HCT116 (cell line): ENCODE measurements at regions not wholly inside any gene's neighbourhood (a gene's known extent, or its start where the extent isn't known, plus 50 kb on each side); places are given as distances from the start of the nearest gene placed in this dataset.

Experiments
- ATAC-seq: fragments of 200-7000 bp; cut with Tn5 transposase; 2 replicates; pipeline ENCODE4 v1.9.1; 2020; ENCODE audit warnings: mild to moderate bottlenecking, moderate library complexity
- BruUV-seq: library from RNA; stranded (reverse); fragments of 400-500 nt; replicated peaks from 2 replicates; lab custom pipeline; 2021; lab: Mats Ljungman, UMichigan
- CTCF ChIA-PET: fragments of 300-600 bp; sonication (Branson Sonifier 250); formaldehyde crosslinking; loops from one replicate; lab custom pipeline; 2021; ENCODE audit warnings: antibody characterized with exemption; lab: Charles Lee
- POLR2A ChIA-PET: fragments of 300-600, 350-600 bp; sonication (Branson Sonifier 250); formaldehyde crosslinking; loops from one replicate; lab custom pipeline; 2021; ENCODE audit warnings: antibody characterized with exemption; lab: Charles Lee
- RAD21 ChIA-PET, 2 experiments: fragments of 300-600 bp; sonication (Branson Sonifier 250); formaldehyde crosslinking; loops; one replicate each; lab custom pipeline; 2023; ENCODE audit warnings: low total read pairs in 2 of 2; ENCODE audit not compliant: uncharacterized antibody in 2 of 2, unreplicated experiment in 2 of 2, low non-redundant PET in 1 of 2; lab: Charles Lee
- DNase-seq: peaks from one replicate; pipeline ENCODE4 v3.0.0-alpha.2; 2010; ENCODE audit warnings: low read depth, low spot score
- H2AFZ ChIP-seq: fragments of 200-600 bp; shearing (Covaris generic), sonication (generic); 2 replicates; pipeline ENCODE4 v1.6.1; 2017; ENCODE audit warnings: low read depth, mixed run types, mixed read lengths, antibody characterized with exemption, low read length; ENCODE audit not compliant: poor library complexity, severe bottlenecking
- H3K27ac ChIP-seq: 2 replicates; pipeline ENCODE4 v1.5.1; 2012; ENCODE audit warnings: low read depth, low read length
- H3K27me3 ChIP-seq: fragments of 200-600 bp; sonication (generic); 2 replicates; pipeline ENCODE4 v1.6.1; 2016; ENCODE audit warnings: mixed run types, low read length, mixed read lengths; ENCODE audit not compliant: insufficient read depth
- H3K36me3 ChIP-seq, 2 experiments: fragments of 200-500 bp in 1 of 2; fragments of 200-600 bp in 1 of 2; sonication (Bioruptor generic) in 1 of 2; sonication (generic) in 1 of 2; 2 replicates each; pipeline versions ENCODE4 v1.5.1 to v1.6.1; 2014 to 2016; ENCODE audit warnings: low read length in 2 of 2, inconsistent platforms in 1 of 2, mixed read lengths in 1 of 2, mixed run types in 1 of 2; ENCODE audit not compliant: insufficient read depth in 2 of 2, control insufficient read depth in 1 of 2
- H3K4me1 ChIP-seq, 2 experiments: fragments of 200-600 bp in 1 of 2; sonication (generic) in 1 of 2; 2 replicates each; pipeline versions ENCODE4 v1.5.1 to v1.6.1; 2012 to 2017; ENCODE audit warnings: low read length in 2 of 2, inconsistent platforms in 1 of 2, mild to moderate bottlenecking in 1 of 2, mixed read lengths in 1 of 2, mixed run types in 1 of 2, moderate library complexity in 1 of 2; ENCODE audit not compliant: insufficient read depth in 2 of 2, control insufficient read depth in 1 of 2
- H3K4me2 ChIP-seq: fragments of 200-600 bp; sonication (generic); 2 replicates; pipeline ENCODE4 v1.6.1; 2017; ENCODE audit warnings: mixed run types, low read length, mixed read lengths
- H3K4me3 ChIP-seq, 2 experiments: fragments of 200-600 bp in 1 of 2; sonication (generic) in 1 of 2; replicated peaks in 1 of 2; 2 replicates each; pipeline ENCODE4 v1.5.1; 2011 to 2016; ENCODE audit warnings: low read length in 2 of 2, control low read depth in 1 of 2, low read depth in 1 of 2, mild to moderate bottlenecking in 1 of 2, mixed read lengths in 1 of 2, mixed run types in 1 of 2
- H3K79me2 ChIP-seq: fragments of 200-600 bp; sonication (generic); 2 replicates; pipeline ENCODE4 v1.6.1; 2017; ENCODE audit warnings: mild to moderate bottlenecking, mixed run types, low read length, moderate library complexity, mixed read lengths; ENCODE audit not compliant: insufficient read depth
- H3K9ac ChIP-seq: fragments of 200-600 bp; sonication (generic); 2 replicates; pipeline ENCODE4 v1.6.1; 2016; ENCODE audit warnings: low read length, mixed read lengths
- H3K9me2 ChIP-seq: fragments of 200-600 bp; sonication (generic), shearing (Covaris generic); 2 replicates; pipeline ENCODE4 v1.6.1; 2017; ENCODE audit warnings: mixed run types, mild to moderate bottlenecking, moderate library complexity; ENCODE audit not compliant: insufficient read depth
- H3K9me3 ChIP-seq, 2 experiments: fragments of 200-500 bp in 1 of 2; fragments of 200-600 bp in 1 of 2; sonication (Bioruptor generic) in 1 of 2; sonication (generic) in 1 of 2; 2 replicates each; pipeline ENCODE4 v1.6.1; 2014 to 2017; ENCODE audit warnings: low read length in 2 of 2, mixed read lengths in 2 of 2, inconsistent platforms in 1 of 2, low read depth in 1 of 2, mild to moderate bottlenecking in 1 of 2, mixed run types in 1 of 2, moderate library complexity in 1 of 2; ENCODE audit not compliant: control insufficient read depth in 1 of 2, insufficient read depth in 1 of 2
- H4K20me1 ChIP-seq: fragments of 200-600 bp; sonication (generic), shearing (Covaris generic); 2 replicates; pipeline ENCODE4 v1.6.1; 2017; ENCODE audit warnings: mixed run types, mild to moderate bottlenecking, moderate library complexity; ENCODE audit not compliant: insufficient read depth
- CEBPB ChIP-seq: IDR thresholded peaks from 2 replicates; pipeline ENCODE4 v1.6.1; 2012; ENCODE audit warnings: low read depth
- EGR1 ChIP-seq: IDR thresholded peaks from 2 replicates; pipeline ENCODE4 v1.6.1; 2012; ENCODE audit warnings: low read depth
- ELF1 ChIP-seq: IDR thresholded peaks from 2 replicates; pipeline ENCODE4 v1.6.1; 2012; ENCODE audit warnings: low read depth, borderline replicate concordance
- EZH2 ChIP-seq: fragments of 200-600 bp; sonication (generic); IDR thresholded peaks from 2 replicates; pipeline ENCODE4 v1.6.1; 2017; ENCODE audit warnings: antibody characterized with exemption, mixed run types
- POLR2AphosphoS5 ChIP-seq: IDR thresholded peaks from 2 replicates; pipeline ENCODE4 v1.6.1; 2011; ENCODE audit warnings: mild to moderate bottlenecking, low read depth, low read length, moderate library complexity
- RAD21 ChIP-seq: IDR thresholded peaks from 2 replicates; pipeline ENCODE4 v1.6.1; 2012; ENCODE audit warnings: low read depth, mild to moderate bottlenecking
- TCF7L2 ChIP-seq: IDR thresholded peaks from 2 replicates; pipeline ENCODE4 v1.7.0; 2011; ENCODE audit warnings: borderline replicate concordance, inconsistent platforms; ENCODE audit not compliant: insufficient read depth, insufficient read length; ENCODE audit errors: extremely low read depth
- intact Hi-C: fragments of 100-400 bp; cut with micrococcal nuclease; formaldehyde crosslinking; loops from 2 replicates; pipeline ENCODE4 v1.10.0; 2022
- TF ChIP-seq, protein P1 (sequence below): IDR thresholded peaks from 2 replicates; pipeline ENCODE4 v1.6.1; 2012
- TF ChIP-seq, protein P2 (sequence below): IDR thresholded peaks from 2 replicates; pipeline ENCODE4 v1.6.1; 2012; ENCODE audit warnings: low read depth

DNA sequence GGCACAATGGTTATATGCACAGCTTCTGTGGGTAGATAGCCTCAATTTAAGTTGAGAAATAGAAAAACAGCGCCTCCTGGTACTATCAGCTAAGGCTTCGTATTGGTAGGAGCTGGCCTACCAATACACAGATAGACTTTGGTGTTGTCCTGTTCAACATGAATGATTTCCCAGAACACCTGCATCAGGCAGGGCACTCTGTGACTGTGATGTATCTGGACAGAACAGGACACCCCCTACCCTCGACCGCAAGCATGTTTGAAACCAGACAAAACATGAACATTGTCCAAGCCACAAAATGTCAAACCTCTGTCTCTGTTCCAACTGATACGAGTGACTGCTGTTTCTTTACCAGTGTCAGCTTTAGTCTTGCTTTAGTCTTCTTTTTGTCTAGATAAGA, 144.9 kb downstream of the HAPSTR1 start:
- H3K27me3 ChIP-seq, result peaks cover 34% of the 10 kb centered on the region
- H3K4me2 ChIP-seq, result no peak overlapping the region
- no peak overlapping the region for H3K27ac ChIP-seq
- no peaks in the 10 kb centered on the region for H4K20me1 ChIP-seq
- H3K79me2 ChIP-seq, result no peaks in the 10 kb centered on the region
- TF ChIP-seq ELF1 (no peak), EGR1 (no peak), POLR2AphosphoS5 (no peak), TCF7L2 (no peak), CEBPB (no peak), EZH2 (no peak), RAD21 (no peak)
- TF ChIP-seq, protein P1, sequence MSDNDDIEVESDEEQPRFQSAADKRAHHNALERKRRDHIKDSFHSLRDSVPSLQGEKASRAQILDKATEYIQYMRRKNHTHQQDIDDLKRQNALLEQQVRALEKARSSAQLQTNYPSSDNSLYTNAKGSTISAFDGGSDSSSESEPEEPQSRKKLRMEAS, result no peak
- TF ChIP-seq, protein P2, sequence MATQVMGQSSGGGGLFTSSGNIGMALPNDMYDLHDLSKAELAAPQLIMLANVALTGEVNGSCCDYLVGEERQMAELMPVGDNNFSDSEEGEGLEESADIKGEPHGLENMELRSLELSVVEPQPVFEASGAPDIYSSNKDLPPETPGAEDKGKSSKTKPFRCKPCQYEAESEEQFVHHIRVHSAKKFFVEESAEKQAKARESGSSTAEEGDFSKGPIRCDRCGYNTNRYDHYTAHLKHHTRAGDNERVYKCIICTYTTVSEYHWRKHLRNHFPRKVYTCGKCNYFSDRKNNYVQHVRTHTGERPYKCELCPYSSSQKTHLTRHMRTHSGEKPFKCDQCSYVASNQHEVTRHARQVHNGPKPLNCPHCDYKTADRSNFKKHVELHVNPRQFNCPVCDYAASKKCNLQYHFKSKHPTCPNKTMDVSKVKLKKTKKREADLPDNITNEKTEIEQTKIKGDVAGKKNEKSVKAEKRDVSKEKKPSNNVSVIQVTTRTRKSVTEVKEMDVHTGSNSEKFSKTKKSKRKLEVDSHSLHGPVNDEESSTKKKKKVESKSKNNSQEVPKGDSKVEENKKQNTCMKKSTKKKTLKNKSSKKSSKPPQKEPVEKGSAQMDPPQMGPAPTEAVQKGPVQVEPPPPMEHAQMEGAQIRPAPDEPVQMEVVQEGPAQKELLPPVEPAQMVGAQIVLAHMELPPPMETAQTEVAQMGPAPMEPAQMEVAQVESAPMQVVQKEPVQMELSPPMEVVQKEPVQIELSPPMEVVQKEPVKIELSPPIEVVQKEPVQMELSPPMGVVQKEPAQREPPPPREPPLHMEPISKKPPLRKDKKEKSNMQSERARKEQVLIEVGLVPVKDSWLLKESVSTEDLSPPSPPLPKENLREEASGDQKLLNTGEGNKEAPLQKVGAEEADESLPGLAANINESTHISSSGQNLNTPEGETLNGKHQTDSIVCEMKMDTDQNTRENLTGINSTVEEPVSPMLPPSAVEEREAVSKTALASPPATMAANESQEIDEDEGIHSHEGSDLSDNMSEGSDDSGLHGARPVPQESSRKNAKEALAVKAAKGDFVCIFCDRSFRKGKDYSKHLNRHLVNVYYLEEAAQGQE, result no peak
- no peak overlapping the region for H3K9ac ChIP-seq
- no peaks in the 10 kb centered on the region for H3K4me1 ChIP-seq
- no peaks in the 10 kb centered on the region for H3K36me3 ChIP-seq
- ATAC-seq (no peak), DNase-seq (no peak)
- no peak overlapping the region for H2AFZ ChIP-seq
- POLR2A ChIA-PET, result no interaction called here
- no peaks in the 10 kb centered on the region; a peak in 1 of 4 replicates for H3K9me3 ChIP-seq
- intact Hi-C loops, result no loop called here
- RAD21 ChIA-PET, result no interaction called here
- BruUV-seq, result no TSS peak
- CTCF ChIA-PET, result no interaction called here
- no peak overlapping the region for H3K4me3 ChIP-seq
- H3K9me2 ChIP-seq, result no peaks in the 10 kb centered on the region
